Esophagus muscularis mucosa (tissue), 4 donors: ENCODE measurements at regions not wholly inside any gene's neighbourhood (a gene's known extent, or its start where the extent isn't known, plus 50 kb on each side); places are given as distances from the start of the nearest gene placed in this dataset.

Source experiments
- EP300 ChIP-seq: sonication (generic); formaldehyde crosslinking; IDR thresholded peaks from one replicate; pipeline ENCODE4 v1.6.1; 2017; ENCODE audit warnings: antibody characterized with exemption
- POLR2A ChIP-seq: fragments of 450-650 bp; IDR thresholded peaks from one replicate; pipeline ENCODE4 v1.6.1; 2017; ENCODE audit warnings: antibody characterized with exemption, moderate library complexity, mild to moderate bottlenecking, low read depth
- POLR2AphosphoS5 ChIP-seq, 2 donors: sonication (generic); formaldehyde crosslinking; IDR thresholded peaks; one replicate each; pipeline ENCODE4 v1.6.1; 2017; ENCODE audit warnings: antibody characterized with exemption in 2 of 2
- TF ChIP-seq, protein P1 (sequence below), 3 experiments: fragments of 200-600 bp in 2 of 3; fragments of 450-650 bp in 1 of 3; sonication (generic) in 2 of 3; IDR thresholded peaks; one replicate each; pipeline ENCODE4 v1.5.1; 2017 to 2019; ENCODE audit warnings: antibody characterized with exemption in 3 of 3, mild to moderate bottlenecking in 2 of 3, moderate library complexity in 1 of 3

- TF ChIP-seq, protein P1, sequence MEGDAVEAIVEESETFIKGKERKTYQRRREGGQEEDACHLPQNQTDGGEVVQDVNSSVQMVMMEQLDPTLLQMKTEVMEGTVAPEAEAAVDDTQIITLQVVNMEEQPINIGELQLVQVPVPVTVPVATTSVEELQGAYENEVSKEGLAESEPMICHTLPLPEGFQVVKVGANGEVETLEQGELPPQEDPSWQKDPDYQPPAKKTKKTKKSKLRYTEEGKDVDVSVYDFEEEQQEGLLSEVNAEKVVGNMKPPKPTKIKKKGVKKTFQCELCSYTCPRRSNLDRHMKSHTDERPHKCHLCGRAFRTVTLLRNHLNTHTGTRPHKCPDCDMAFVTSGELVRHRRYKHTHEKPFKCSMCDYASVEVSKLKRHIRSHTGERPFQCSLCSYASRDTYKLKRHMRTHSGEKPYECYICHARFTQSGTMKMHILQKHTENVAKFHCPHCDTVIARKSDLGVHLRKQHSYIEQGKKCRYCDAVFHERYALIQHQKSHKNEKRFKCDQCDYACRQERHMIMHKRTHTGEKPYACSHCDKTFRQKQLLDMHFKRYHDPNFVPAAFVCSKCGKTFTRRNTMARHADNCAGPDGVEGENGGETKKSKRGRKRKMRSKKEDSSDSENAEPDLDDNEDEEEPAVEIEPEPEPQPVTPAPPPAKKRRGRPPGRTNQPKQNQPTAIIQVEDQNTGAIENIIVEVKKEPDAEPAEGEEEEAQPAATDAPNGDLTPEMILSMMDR (IDR thresholded peaks at IDR 0.05), result no peak
- no peak for TF ChIP-seq POLR2A
- no peak for TF ChIP-seq EP300
- TF ChIP-seq POLR2AphosphoS5 (IDR thresholded peaks at IDR 0.05), result no peak
Measured at GRCh38 chr5:143586781-143587362, 183.4 kb upstream of the NR3C1 start.
